ENCODE measurements at regions not wholly inside any gene's neighbourhood (a gene's known extent, or its start where the extent isn't known, plus 50 kb on each side); places are given as distances from the start of the nearest gene placed in this dataset.
A peak's percentile ranks its signal among the peaks of the same experiment; 100 is the strongest.

- no peak for DNase-seq (ENCODE audit: low spot score)
These were observed 67.5 kb downstream of the TMX1 start for GRCh38 chr14:51307551-51307950.

- no peak for DNase-seq (ENCODE audit: low spot score)
These were observed 68.8 kb downstream of the TMX1 start for GRCh38 chr14:51308866-51309265.

DNA sequence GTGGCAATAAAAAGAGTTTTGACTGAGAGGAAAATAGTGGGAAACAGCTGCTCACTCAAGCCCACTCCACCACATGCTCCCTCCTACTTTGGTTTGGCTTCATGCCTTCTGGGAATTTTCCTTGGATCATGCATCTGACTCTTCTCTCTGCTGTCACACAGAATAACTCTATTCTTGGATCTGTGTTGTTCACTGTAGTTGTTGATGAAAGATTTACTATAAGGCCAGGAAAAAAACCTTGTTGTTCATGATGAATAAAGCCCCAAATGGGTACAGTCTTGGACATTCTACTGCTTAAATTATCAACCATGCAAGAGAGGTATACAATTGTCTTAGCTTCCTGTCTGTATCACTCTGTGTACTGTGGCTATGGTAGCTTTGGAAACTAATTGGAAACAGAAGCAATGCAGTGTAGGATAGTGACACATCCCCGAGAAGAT lies 70.5 kb downstream of the TMX1 start:
- DNase-seq (ENCODE audit: low spot score), result peak; percentile 29

DNA sequence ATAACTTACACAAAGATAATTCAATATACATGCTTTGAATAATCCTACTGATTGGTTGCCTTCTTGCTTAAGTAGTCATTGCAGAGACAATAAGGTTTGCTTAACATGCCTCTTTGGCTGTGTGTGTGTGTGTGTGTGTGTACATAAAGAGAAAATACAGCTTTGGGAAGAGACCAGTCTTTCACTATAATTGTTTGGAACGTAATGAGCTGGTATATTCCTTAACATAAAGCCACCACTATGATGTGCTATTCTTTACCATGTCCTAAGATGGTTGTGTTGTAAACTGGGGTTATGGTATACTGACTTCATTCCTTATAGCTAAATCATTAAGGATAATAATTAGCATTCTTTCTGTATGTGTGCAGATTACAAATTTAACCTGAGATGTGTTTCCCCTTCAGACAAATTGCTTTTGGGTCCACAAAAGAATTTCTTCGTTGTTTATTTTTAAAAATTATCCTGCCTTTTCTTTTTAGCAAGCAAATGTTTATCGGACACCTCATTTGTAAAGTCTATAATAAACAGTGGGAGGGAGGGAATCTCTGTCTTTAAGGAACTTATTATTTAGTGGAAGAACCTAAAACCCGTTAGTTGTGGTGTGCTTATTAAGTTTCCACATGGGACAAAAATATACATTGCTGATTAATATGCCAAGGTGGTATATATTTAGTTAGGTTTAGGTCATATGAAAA lies 74.4 kb downstream of the TMX1 start:
- DNase-seq (ENCODE audit: low spot score), result no peak

- DNase-seq (ENCODE audit: low spot score), result no peak
These were observed 77.3 kb downstream of the TMX1 start for GRCh38 chr14:51317373-51317772.

- no peak for DNase-seq (ENCODE audit: low spot score)
These were observed 79.0 kb downstream of the TMX1 start for GRCh38 chr14:51318813-51319597.

GRCh38 chr14:51321036-51321435 lies 81.0 kb downstream of the TMX1 start:
- no peak for DNase-seq (ENCODE audit: low spot score)

- DNase-seq (ENCODE audit: low spot score), result no peak
These were observed 83.4 kb downstream of the TMX1 start for GRCh38 chr14:51323492-51323891.

- no peak for DNase-seq (ENCODE audit: low spot score)
These were observed 87.3 kb downstream of the TMX1 start for GRCh38 chr14:51327376-51327775.

DNA sequence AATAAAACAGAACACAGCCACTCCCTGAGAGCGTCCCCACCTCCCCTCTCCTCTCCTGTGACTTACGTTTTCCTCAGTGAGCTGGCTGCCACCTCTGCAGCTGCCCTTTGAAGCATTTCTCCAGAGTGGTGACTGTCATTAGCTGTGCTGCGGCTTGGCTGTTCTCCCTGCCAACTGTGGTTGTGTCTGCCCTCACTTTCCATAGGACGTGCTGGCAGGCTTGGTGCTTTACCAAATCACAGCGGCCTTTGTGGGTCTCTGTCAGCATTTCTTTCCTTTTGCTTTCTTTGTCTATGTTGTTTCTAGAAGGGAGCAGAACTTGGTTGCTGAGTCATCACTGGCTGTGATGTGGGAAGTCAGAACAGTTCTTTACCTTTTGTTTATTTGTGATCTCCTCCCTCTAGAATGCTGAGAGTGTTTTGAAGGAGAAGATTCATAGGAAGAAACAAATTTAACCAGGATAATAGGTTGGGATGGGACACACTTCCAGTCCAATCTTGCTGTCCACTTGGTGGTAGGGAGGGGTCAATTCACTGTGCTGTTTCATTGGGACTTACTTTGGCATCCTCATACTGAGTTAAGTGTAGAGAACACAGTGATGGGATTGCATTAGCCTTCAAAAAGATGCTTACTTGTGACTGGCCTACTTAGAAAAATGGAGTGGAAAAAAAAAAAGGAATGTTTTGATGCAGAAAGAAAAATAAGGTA lies 88.2 kb downstream of the TMX1 start:
- no peak for DNase-seq (ENCODE audit: low spot score)

GRCh38 chr14:51328772-51329353 lies 88.8 kb downstream of the TMX1 start:
- DNase-seq (ENCODE audit: low spot score), result no peak

GRCh38 chr14:51331486-51332367 lies 91.7 kb downstream of the TMX1 start:
- no peak for DNase-seq (ENCODE audit: low spot score)

DNA sequence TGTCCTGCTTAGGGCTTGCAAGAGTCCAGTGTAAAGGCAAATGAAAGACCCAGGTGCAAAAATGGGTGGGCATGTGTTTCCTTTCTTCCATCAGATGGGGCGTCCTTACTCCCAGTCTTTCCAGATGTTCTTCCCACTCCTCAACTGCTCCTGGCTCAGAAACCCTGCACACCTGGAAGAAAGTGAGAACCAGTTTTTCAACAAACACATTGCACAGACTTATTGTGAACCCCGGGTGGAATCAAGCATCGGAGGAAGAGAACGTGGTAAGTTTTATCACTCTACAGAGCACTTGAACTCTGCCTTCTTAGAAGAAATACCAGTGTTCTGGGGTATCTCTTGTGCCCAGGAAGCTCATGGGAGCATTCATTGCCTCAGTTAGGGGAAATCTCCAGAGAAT lies 93.3 kb downstream of the TMX1 start:
- no peak for DNase-seq (ENCODE audit: low spot score)

DNA sequence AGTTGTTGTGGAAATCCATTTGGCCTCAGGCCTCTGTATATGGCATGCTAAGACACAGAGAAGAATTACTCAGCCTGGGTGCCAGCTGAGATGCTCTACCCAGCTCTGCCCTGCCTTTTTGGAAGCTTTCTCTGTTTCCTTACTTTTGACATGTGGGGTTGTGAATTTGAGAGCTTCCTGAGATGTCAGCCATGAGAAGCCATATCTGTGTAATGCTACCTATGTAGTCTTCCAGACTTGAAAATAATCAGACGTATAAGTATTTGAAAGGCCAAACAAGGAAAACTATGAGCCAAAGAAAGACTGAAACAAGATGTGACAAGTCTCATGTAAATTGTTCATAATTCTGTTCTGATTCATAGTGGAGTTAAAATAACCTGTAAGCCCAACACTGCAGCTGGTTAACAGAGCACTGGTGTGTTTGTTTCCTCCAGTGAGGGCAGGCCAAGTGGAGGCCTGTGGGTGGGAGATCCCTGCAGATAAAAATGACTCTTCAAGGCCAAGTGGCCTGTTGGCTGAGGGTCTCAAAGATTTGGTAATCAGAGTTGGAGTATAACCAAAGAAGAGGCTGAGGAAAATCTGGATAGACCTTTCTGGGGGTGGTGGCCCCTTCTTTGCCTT lies 94.0 kb downstream of the TMX1 start:
- DNase-seq (ENCODE audit: low spot score), result no peak

GRCh38 chr14:51334566-51334965 lies 94.5 kb downstream of the TMX1 start:
- DNase-seq (ENCODE audit: low spot score), result no peak

DNA sequence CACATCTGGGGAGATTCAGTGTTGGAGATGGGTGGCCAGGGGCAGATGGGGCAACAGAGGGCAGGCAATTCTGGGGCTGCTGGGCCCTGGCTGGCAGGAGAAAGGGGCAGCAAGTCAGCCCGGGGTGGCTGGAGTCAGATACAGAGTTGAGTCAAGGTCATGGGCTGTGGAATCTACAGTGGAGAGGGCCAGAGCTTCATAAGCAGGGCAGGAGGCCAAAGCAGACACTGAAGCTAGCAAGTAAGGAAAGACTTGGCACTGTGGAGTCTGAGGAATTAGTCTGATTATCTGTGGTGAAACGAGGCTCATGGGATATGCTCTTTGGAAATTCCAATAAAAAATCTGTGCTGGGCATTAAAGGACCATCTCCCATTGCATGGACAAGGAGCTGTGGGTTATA lies 95.5 kb downstream of the TMX1 start:
- DNase-seq (ENCODE audit: low spot score), result no peak

- no peak for DNase-seq (ENCODE audit: low spot score)
These were observed 96.1 kb downstream of the TMX1 start for GRCh38 chr14:51335961-51336723.

DNA sequence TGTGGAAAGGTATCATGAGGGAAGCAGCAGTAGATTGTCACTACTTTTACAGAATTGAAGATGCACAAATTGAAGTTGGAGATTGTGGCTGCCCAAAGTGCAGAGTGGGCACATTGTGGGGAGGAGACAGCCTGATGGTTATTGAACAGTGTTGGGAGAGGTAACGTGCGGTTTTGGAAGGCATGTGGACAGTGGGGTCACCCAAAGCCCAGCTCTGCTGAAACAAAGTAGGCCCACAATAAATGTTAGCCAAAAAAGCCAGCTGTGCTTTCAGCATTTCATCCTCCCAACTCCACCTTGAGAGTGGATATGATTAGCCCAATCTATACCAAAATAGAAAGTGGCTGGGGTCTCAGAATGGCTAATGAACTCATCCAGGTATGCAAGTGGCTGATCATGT lies 96.7 kb downstream of the TMX1 start:
- no peak for DNase-seq (ENCODE audit: low spot score)

GRCh38 chr14:51337520-51337919 lies 97.5 kb downstream of the TMX1 start:
- no peak for DNase-seq (ENCODE audit: low spot score)

DNA sequence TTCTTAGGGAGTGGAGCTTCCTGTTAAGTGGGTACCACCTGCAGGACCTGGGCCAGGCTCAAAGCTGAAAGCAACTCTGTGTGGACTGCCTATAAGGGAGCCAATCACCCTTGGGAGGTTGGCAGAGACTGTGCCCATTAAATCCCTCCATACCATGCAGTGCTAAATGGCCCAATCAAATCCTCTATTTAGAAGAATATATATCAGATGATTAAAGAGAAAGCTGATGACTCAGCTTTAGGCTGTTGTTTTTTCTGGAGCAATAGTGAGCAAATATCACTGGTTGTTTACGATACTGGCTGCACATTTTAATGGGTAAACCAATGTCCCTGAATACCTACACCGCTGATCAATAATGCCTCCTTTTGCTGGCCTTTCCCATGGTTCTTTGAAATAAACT lies 101.3 kb downstream of the TMX1 start:
- no peak for DNase-seq (ENCODE audit: low spot score)

Data from putamen (tissue), 1 donor.